Loucy (cell line): ENCODE measurements at regions not wholly inside any gene's neighbourhood (a gene's known extent, or its start where the extent isn't known, plus 50 kb on each side); places are given as distances from the start of the nearest gene placed in this dataset.

Experiments
- CTCF ChIP-seq: fragments of 200-600 bp; sonication (generic); conservative IDR thresholded peaks from 2 replicates; pipeline ENCODE4 v1.5.1; 2014; ENCODE audit warnings: mild to moderate bottlenecking, antibody characterized with exemption, low read length
- EZH2phosphoT487 ChIP-seq: fragments of 200-600 bp; IDR thresholded peaks from 2 replicates; pipeline ENCODE4 v1.6.1; 2018; ENCODE audit warnings: antibody characterized with exemption, mild to moderate bottlenecking, moderate library complexity, borderline replicate concordance

GRCh38 chr16:86827521-86827920 lies 249.2 kb downstream of the FOXL1 start:
- no peak for TF ChIP-seq CTCF
- TF ChIP-seq EZH2phosphoT487: no peak
